ENCODE measurements at regions not wholly inside any gene's neighbourhood (a gene's known extent, or its start where the extent isn't known, plus 50 kb on each side); places are given as distances from the start of the nearest gene placed in this dataset.

- no peak for ATAC-seq (replicated peaks in 1 of 4)
- Mint-ChIP-seq H3K27ac (no peak overlapping the region), H3K4me1 (no peaks in the 10 kb centered on the region), H3K9me3 (peaks cover 9 to 15% (median 11%) of the 10 kb centered on the region in 3 donors), H3K36me3 (no peaks in the 10 kb centered on the region), H3K4me3 (no peak overlapping the region), H3K27me3 (no peaks in the 10 kb centered on the region)
- H3K27ac ChIP-seq (ENCODE audit: low read length), result no peak overlapping the region
- H3K36me3 ChIP-seq (ENCODE audit: control insufficient read depth in 2 of 2, extremely low read depth in 1 of 2, insufficient read depth in 1 of 2, low read length in 1 of 2), result no peaks in the 10 kb centered on the region
- H3K27me3 ChIP-seq (replicated peaks in 1 of 2; ENCODE audit: control insufficient read depth in 2 of 2, extremely low read depth in 1 of 2, insufficient read depth in 2 of 2, low read length in 1 of 2), result no peaks in the 10 kb centered on the region
- no peak for DNase-seq
- POLR2A ChIA-PET, result no interaction called here
- H3K9me3 ChIP-seq, result no peaks in the 10 kb centered on the region
- CTCF ChIA-PET, result no interaction called here
- no peak overlapping the region for H3K4me3 ChIP-seq (ENCODE audit: control insufficient read depth in 1 of 2, extremely low read depth in 1 of 2, low read length in 1 of 2)
- 87% methylated on average over 4 of the region's 4 CpGs for WGBS (ENCODE audit: insufficient coverage)
- H3K4me1 ChIP-seq (ENCODE audit: control insufficient read depth in 1 of 2, extremely low read depth in 1 of 2, insufficient read depth in 2 of 2, low read length in 2 of 2), result no peaks in the 10 kb centered on the region
Observed at GRCh38 chr7:9028012-9028411, 594.6 kb downstream of the NXPH1 start.

GRCh38 chr7:9029681-9030530 is 596.5 kb downstream of the NXPH1 start:
- Histone ChIP-seq H3K4me3 (ENCODE audit: control insufficient read depth in 1 of 2, extremely low read depth in 1 of 2, low read length in 1 of 2) (no peak overlapping the region), H3K9me3 (no peaks in the 10 kb centered on the region), H3K36me3 (ENCODE audit: control insufficient read depth in 2 of 2, extremely low read depth in 1 of 2, insufficient read depth in 1 of 2, low read length in 1 of 2) (no peaks in the 10 kb centered on the region), H3K27me3 (replicated peaks in 1 of 2; ENCODE audit: control insufficient read depth in 2 of 2, extremely low read depth in 1 of 2, insufficient read depth in 2 of 2, low read length in 1 of 2) (no peaks in the 10 kb centered on the region), H3K4me1 (ENCODE audit: control insufficient read depth in 1 of 2, extremely low read depth in 1 of 2, insufficient read depth in 2 of 2, low read length in 2 of 2) (no peaks in the 10 kb centered on the region), H3K27ac (ENCODE audit: low read length) (no peak overlapping the region)
- ChIA-PET CTCF (no interaction called here), POLR2A (no interaction called here)
- H3K4me1 Mint-ChIP-seq, result no peaks in the 10 kb centered on the region
- DNase-seq, result no peak
- no peak for ATAC-seq (replicated peaks in 1 of 4)
- no peak overlapping the region for H3K27ac Mint-ChIP-seq
- no peaks in the 10 kb centered on the region for H3K27me3 Mint-ChIP-seq
- peaks cover 9 to 20% (median 11%) of the 10 kb centered on the region in 3 donors for H3K9me3 Mint-ChIP-seq
- no peaks in the 10 kb centered on the region for H3K36me3 Mint-ChIP-seq
- WGBS (ENCODE audit: insufficient coverage), result 89% methylated on average over 7 of the region's 9 CpGs
- H3K4me3 Mint-ChIP-seq, result no peak overlapping the region

GRCh38 chr7:9030976-9031375 is 597.6 kb downstream of the NXPH1 start:
- Mint-ChIP-seq H3K36me3 (no peaks in the 10 kb centered on the region), H3K27ac (no peak overlapping the region), H3K4me3 (no peak overlapping the region), H3K4me1 (no peaks in the 10 kb centered on the region), H3K27me3 (no peaks in the 10 kb centered on the region), H3K9me3 (peaks cover 8 to 21% (median 9%) of the 10 kb centered on the region in 3 donors)
- Histone ChIP-seq H3K4me3 (ENCODE audit: control insufficient read depth in 1 of 2, extremely low read depth in 1 of 2, low read length in 1 of 2) (no peak overlapping the region), H3K36me3 (ENCODE audit: control insufficient read depth in 2 of 2, extremely low read depth in 1 of 2, insufficient read depth in 1 of 2, low read length in 1 of 2) (no peaks in the 10 kb centered on the region), H3K9me3 (no peaks in the 10 kb centered on the region), H3K4me1 (ENCODE audit: control insufficient read depth in 1 of 2, extremely low read depth in 1 of 2, insufficient read depth in 2 of 2, low read length in 2 of 2) (no peaks in the 10 kb centered on the region), H3K27me3 (replicated peaks in 1 of 2; ENCODE audit: control insufficient read depth in 2 of 2, extremely low read depth in 1 of 2, insufficient read depth in 2 of 2, low read length in 1 of 2) (no peaks in the 10 kb centered on the region), H3K27ac (ENCODE audit: low read length) (no peak overlapping the region)
- ChIA-PET POLR2A (interaction anchor here in 1 of 2 donors (0.7 kb wide), 1 partner anchor 85 kb away, joined by 3 read pairs; no protein-coding TSS in a partner anchor), CTCF (no interaction called here)
- ATAC-seq (replicated peaks in 1 of 4) (no peak), DNase-seq (no peak)
- WGBS (ENCODE audit: insufficient coverage), result no CpG with 5 or more reads among the region's 2 CpGs

GRCh38 chr7:9031386-9031785 is 598.0 kb downstream of the NXPH1 start:
- ATAC-seq (replicated peaks in 1 of 4), result no peak
- CTCF ChIA-PET, result no interaction called here

GRCh38 chr7:9036080-9036479 is 602.7 kb downstream of the NXPH1 start:
- Histone ChIP-seq H3K4me3 (ENCODE audit: control insufficient read depth in 1 of 2, extremely low read depth in 1 of 2, low read length in 1 of 2) (no peak overlapping the region), H3K36me3 (ENCODE audit: control insufficient read depth in 2 of 2, extremely low read depth in 1 of 2, insufficient read depth in 1 of 2, low read length in 1 of 2) (no peaks in the 10 kb centered on the region), H3K9me3 (no peaks in the 10 kb centered on the region), H3K27me3 (replicated peaks in 1 of 2; ENCODE audit: control insufficient read depth in 2 of 2, extremely low read depth in 1 of 2, insufficient read depth in 2 of 2, low read length in 1 of 2) (no peaks in the 10 kb centered on the region), H3K27ac (ENCODE audit: low read length) (no peak overlapping the region), H3K4me1 (ENCODE audit: control insufficient read depth in 1 of 2, extremely low read depth in 1 of 2, insufficient read depth in 2 of 2, low read length in 2 of 2) (no peaks in the 10 kb centered on the region)
- ChIA-PET POLR2A (no interaction called here), CTCF (no interaction called here)
- no peaks in the 10 kb centered on the region for H3K36me3 Mint-ChIP-seq
- ATAC-seq (replicated peaks in 1 of 4) (no peak), DNase-seq (no peak)
- WGBS (ENCODE audit: insufficient coverage), result no CpG with 5 or more reads among the region's 3 CpGs
- H3K9me3 Mint-ChIP-seq, result peaks cover 0 to 5% (median 3%) of the 10 kb centered on the region in 3 donors
- H3K27ac Mint-ChIP-seq, result no peak overlapping the region
- no peaks in the 10 kb centered on the region for H3K27me3 Mint-ChIP-seq
- H3K4me3 Mint-ChIP-seq, result no peak overlapping the region
- no peaks in the 10 kb centered on the region for H3K4me1 Mint-ChIP-seq

More at GRCh38 chr7:9031386-9031785, 598.0 kb downstream of the NXPH1 start:
- Mint-ChIP-seq H3K4me3 (no peak overlapping the region), H3K36me3 (no peaks in the 10 kb centered on the region), H3K27me3 (no peaks in the 10 kb centered on the region), H3K27ac (no peak overlapping the region), H3K9me3 (peaks cover 5 to 21% (median 7%) of the 10 kb centered on the region in 3 donors), H3K4me1 (no peaks in the 10 kb centered on the region)
- DNase-seq, result no peak
- Histone ChIP-seq H3K9me3 (no peaks in the 10 kb centered on the region), H3K4me3 (ENCODE audit: control insufficient read depth in 1 of 2, extremely low read depth in 1 of 2, low read length in 1 of 2) (no peak overlapping the region), H3K27ac (ENCODE audit: low read length) (no peak overlapping the region), H3K27me3 (replicated peaks in 1 of 2; ENCODE audit: control insufficient read depth in 2 of 2, extremely low read depth in 1 of 2, insufficient read depth in 2 of 2, low read length in 1 of 2) (no peaks in the 10 kb centered on the region), H3K4me1 (ENCODE audit: control insufficient read depth in 1 of 2, extremely low read depth in 1 of 2, insufficient read depth in 2 of 2, low read length in 2 of 2) (no peaks in the 10 kb centered on the region), H3K36me3 (ENCODE audit: control insufficient read depth in 2 of 2, extremely low read depth in 1 of 2, insufficient read depth in 1 of 2, low read length in 1 of 2) (no peaks in the 10 kb centered on the region)
- POLR2A ChIA-PET, result no interaction called here
- no CpG with 5 or more reads among the region's 4 CpGs for WGBS (ENCODE audit: insufficient coverage)

GRCh38 chr7:9071160-9071762 is 637.9 kb downstream of the NXPH1 start:
- Histone ChIP-seq H3K4me1 (ENCODE audit: control insufficient read depth in 1 of 2, extremely low read depth in 1 of 2, insufficient read depth in 2 of 2, low read length in 2 of 2) (no peaks in the 10 kb centered on the region), H3K27me3 (replicated peaks in 1 of 2; ENCODE audit: control insufficient read depth in 2 of 2, extremely low read depth in 1 of 2, insufficient read depth in 2 of 2, low read length in 1 of 2) (no peaks in the 10 kb centered on the region), H3K4me3 (ENCODE audit: control insufficient read depth in 1 of 2, extremely low read depth in 1 of 2, low read length in 1 of 2) (no peak overlapping the region), H3K9me3 (no peaks in the 10 kb centered on the region), H3K36me3 (ENCODE audit: control insufficient read depth in 2 of 2, extremely low read depth in 1 of 2, insufficient read depth in 1 of 2, low read length in 1 of 2) (no peaks in the 10 kb centered on the region), H3K27ac (ENCODE audit: low read length) (no peak overlapping the region)
- ATAC-seq (replicated peaks in 1 of 4), result no peak
- Mint-ChIP-seq H3K36me3 (no peaks in the 10 kb centered on the region), H3K4me3 (no peak overlapping the region), H3K9me3 (peaks cover 11 to 29% (median 18%) of the 10 kb centered on the region in 3 donors), H3K4me1 (no peaks in the 10 kb centered on the region), H3K27ac (no peak overlapping the region), H3K27me3 (no peaks in the 10 kb centered on the region)
- ChIA-PET CTCF (no interaction called here), POLR2A (interaction anchor here in 1 of 2 donors (0.6 kb wide), 1 partner anchor 77 kb away, joined by 3 read pairs; no protein-coding TSS in a partner anchor)
- WGBS (ENCODE audit: insufficient coverage), result no CpG with 5 or more reads among the region's 4 CpGs
- DNase-seq, result no peak

All from T-cell (primary cell).